HepG2 (cell line): ENCODE measurements at regions not wholly inside any gene's neighbourhood (a gene's known extent, or its start where the extent isn't known, plus 50 kb on each side); places are given as distances from the start of the nearest gene placed in this dataset.

Source experiments
- ATAC-seq: fragments of 200-7000 bp; cut with Tn5 transposase; 3 replicates; pipeline ENCODE4 v1.9.1; 2020; ENCODE audit warnings: mild to moderate bottlenecking, moderate library complexity
- BruUV-seq: library from RNA; stranded (reverse); fragments of 400-500 nt; replicated peaks from 2 replicates; lab custom pipeline; 2021; lab: Mats Ljungman, UMichigan
- CTCF ChIA-PET: fragments of 300-600 bp; formaldehyde crosslinking; extraction: SDS; loops from one replicate; lab custom pipeline; 2021; ENCODE audit warnings: low total read pairs, inconsistent platforms, low intra/inter-chr PET ratio; lab: Yijun Ruan, JAX
- POLR2A ChIA-PET: fragments of 350-600 bp; sonication (Branson Sonifier 250); formaldehyde crosslinking; loops from one replicate; lab custom pipeline; 2020; ENCODE audit warnings: antibody characterized with exemption, inconsistent platforms; lab: Yijun Ruan, JAX
- DNase-seq: peaks from one replicate; pipeline ENCODE4 v3.0.0-alpha.2; 2015; ENCODE audit warnings: low spot score
- FAIRE-seq: peaks from 3 replicates; lab custom pipeline; 2011; peaks lifted over from hg19 to GRCh38; lab: Jason Lieb, UNC
- H2AFZ ChIP-seq: one replicate; pipeline ENCODE4 v1.6.1; 2011; ENCODE audit warnings: low read length, inconsistent platforms
- H3K27ac ChIP-seq: fragments of 300-600 bp; 3 replicates; pipeline ENCODE4 v1.8.0; 2011; ENCODE audit warnings: mixed run types, mild to moderate bottlenecking, mixed read lengths, low read length, inconsistent platforms; ENCODE audit not compliant: insufficient read depth; ENCODE audit errors: extremely low read length
- H3K27me3 ChIP-seq, 2 experiments: fragments of 200-600 bp in 1 of 2; 2 replicates in 1 of 2; 3 replicates in 1 of 2; pipeline versions ENCODE4 v1.6.0 to v1.8.0; 2011; ENCODE audit warnings: low read length in 2 of 2, mild to moderate bottlenecking in 2 of 2, moderate library complexity in 2 of 2, inconsistent platforms in 1 of 2; ENCODE audit not compliant: insufficient read depth in 2 of 2, control insufficient read depth in 1 of 2
- H3K36me3 ChIP-seq, 2 experiments: fragments of 200-600 bp in 1 of 2; replicated peaks in 1 of 2; 2 replicates in 1 of 2; 3 replicates in 1 of 2; pipeline versions ENCODE4 v1.5.1 to v1.8.0; 2011; ENCODE audit warnings: low read length in 2 of 2, inconsistent platforms in 1 of 2; ENCODE audit not compliant: insufficient read depth in 2 of 2, control insufficient read depth in 1 of 2
- H3K4me1 ChIP-seq: 2 replicates; pipeline ENCODE4 v1.5.1; 2012; ENCODE audit warnings: low read length, inconsistent platforms; ENCODE audit not compliant: insufficient read depth
- H3K4me2 ChIP-seq: 2 replicates; pipeline ENCODE4 v1.6.0; 2011; ENCODE audit warnings: low read depth, low read length, inconsistent platforms
- H3K4me3 ChIP-seq, 3 experiments: fragments of 200-600 bp in 1 of 3; sonication (generic), shearing (Covaris generic) in 1 of 3; replicated peaks in 1 of 3; 2 replicates each; pipeline ENCODE4 v1.5.1; 2011 to 2016; ENCODE audit warnings: low read length in 3 of 3, inconsistent platforms in 2 of 3, low read depth in 2 of 3, mild to moderate bottlenecking in 2 of 3, control low read depth in 1 of 3, mixed read lengths in 1 of 3; ENCODE audit not compliant: insufficient read depth in 1 of 3
- H3K79me2 ChIP-seq: one replicate; pipeline ENCODE4 v1.6.1; 2011; ENCODE audit warnings: low read length, inconsistent platforms; ENCODE audit not compliant: insufficient read depth
- H3K9ac ChIP-seq: 2 replicates; pipeline ENCODE4 v1.6.0; 2011; ENCODE audit warnings: mild to moderate bottlenecking, low read depth, low read length, inconsistent platforms; ENCODE audit not compliant: insufficient read depth
- H3K9me3 ChIP-seq: 2 replicates; pipeline ENCODE4 v1.5.1; 2012; ENCODE audit warnings: mild to moderate bottlenecking, low read length
- H4K20me1 ChIP-seq: 2 replicates; pipeline ENCODE4 v1.6.0; 2011; ENCODE audit warnings: inconsistent platforms, mild to moderate bottlenecking, low read length, moderate library complexity; ENCODE audit not compliant: insufficient read depth
- BHLHE40 ChIP-seq: IDR thresholded peaks from 2 replicates; pipeline ENCODE4 v1.6.1; 2011; ENCODE audit warnings: low read length, improper control_type of control experiment
- CHD4 ChIP-seq: fragments of 200-600 bp; sonication (generic); IDR thresholded peaks from 2 replicates; pipeline ENCODE4 v1.7.0; 2017; ENCODE audit warnings: mild to moderate bottlenecking, low read length, borderline replicate concordance
- EEA1 ChIP-seq: sonication (generic); formaldehyde crosslinking; IDR thresholded peaks from 2 replicates; pipeline ENCODE4 v1.5.1; 2020; ENCODE audit warnings: mild to moderate bottlenecking, missing genetic modification reagents, borderline replicate concordance
- ESRRA ChIP-seq: sonication (generic); formaldehyde crosslinking; IDR thresholded peaks from 2 replicates; pipeline ENCODE4 v1.5.1; 2020; ENCODE audit warnings: mild to moderate bottlenecking, low read depth, missing genetic modification reagents
- FLYWCH1 ChIP-seq: sonication (generic); formaldehyde crosslinking; IDR thresholded peaks from 2 replicates; pipeline ENCODE4 v1.8.1; 2023; ENCODE audit warnings: mild to moderate bottlenecking, missing genetic modification reagents
- PHF21A ChIP-seq: sonication (generic); formaldehyde crosslinking; IDR thresholded peaks from 2 replicates; pipeline ENCODE4 v1.5.0; 2020; ENCODE audit warnings: mild to moderate bottlenecking, missing genetic modification reagents
- RBM22 ChIP-seq: fragments of 200-400 bp; formaldehyde crosslinking; optimal IDR thresholded peaks from 2 replicates; pipeline ENCODE3; 2017; ENCODE audit warnings: mild to moderate bottlenecking, low read length, moderate library complexity
- SRY ChIP-seq: sonication (generic); formaldehyde crosslinking; IDR thresholded peaks from 2 replicates; pipeline ENCODE4 v1.8.0; 2022; ENCODE audit warnings: mild to moderate bottlenecking, missing genetic modification reagents
- TBX2 ChIP-seq: sonication (generic); formaldehyde crosslinking; IDR thresholded peaks from 2 replicates; pipeline ENCODE4 v1.5.0; 2020; ENCODE audit warnings: missing genetic modification reagents, mild to moderate bottlenecking, borderline replicate concordance
- ZNF260 ChIP-seq: sonication (generic); formaldehyde crosslinking; IDR thresholded peaks from 2 replicates; pipeline ENCODE4 v1.4.0; 2020; ENCODE audit warnings: missing genetic modification reagents, low read depth, mild to moderate bottlenecking, borderline replicate concordance
- ZNF441 ChIP-seq: sonication (generic); formaldehyde crosslinking; IDR thresholded peaks from 2 replicates; pipeline ENCODE4 v1.7.0; 2021; ENCODE audit warnings: missing genetic modification reagents, borderline replicate concordance
- ZNF644 ChIP-seq: IDR thresholded peaks from 2 replicates; pipeline ENCODE4 v1.6.1; 2016; ENCODE audit warnings: low read depth
- ZNF776 ChIP-seq: sonication (generic); formaldehyde crosslinking; IDR thresholded peaks from 2 replicates; pipeline ENCODE4 v1.4.0; 2020; ENCODE audit warnings: mild to moderate bottlenecking, missing genetic modification reagents
- WGBS: methylation state at CpG from one replicate; pipeline ENCODE4 v1.1.6; 2017; ENCODE audit warnings: low lambda C conversion rate; 5-methylcytosine and 5-hydroxymethylcytosine counted together
- in situ Hi-C: cut with HindIII; loops from 2 replicates; pipeline ENCODE4 v1.10.0; 2017; ENCODE audit warnings: low pct_unique_long_range_greater_than_20kb; ENCODE audit not compliant: extremely low pct_ligation_motif_present
- intact Hi-C: fragments of 100-400 bp; cut with micrococcal nuclease; formaldehyde crosslinking; loops from one replicate; pipeline ENCODE4 v1.10.0; 2022; ENCODE audit not compliant: unreplicated experiment
- TF ChIP-seq, protein P1 (sequence below): sonication (generic); formaldehyde crosslinking; IDR thresholded peaks from 2 replicates; pipeline ENCODE4 v1.9.0; 2021; ENCODE audit warnings: missing genetic modification reagents, mild to moderate bottlenecking, borderline replicate concordance
- TF ChIP-seq, protein P2 (sequence below): sonication (generic); formaldehyde crosslinking; IDR thresholded peaks from 2 replicates; pipeline ENCODE4 v1.8.0; 2022; ENCODE audit warnings: missing genetic modification reagents, mild to moderate bottlenecking, moderate library complexity, borderline replicate concordance
- TF ChIP-seq, protein P3 (sequence below): sonication (generic); formaldehyde crosslinking; IDR thresholded peaks from 2 replicates; pipeline ENCODE4 v1.5.0; 2020; ENCODE audit warnings: mild to moderate bottlenecking, missing genetic modification reagents, borderline replicate concordance

DNA sequence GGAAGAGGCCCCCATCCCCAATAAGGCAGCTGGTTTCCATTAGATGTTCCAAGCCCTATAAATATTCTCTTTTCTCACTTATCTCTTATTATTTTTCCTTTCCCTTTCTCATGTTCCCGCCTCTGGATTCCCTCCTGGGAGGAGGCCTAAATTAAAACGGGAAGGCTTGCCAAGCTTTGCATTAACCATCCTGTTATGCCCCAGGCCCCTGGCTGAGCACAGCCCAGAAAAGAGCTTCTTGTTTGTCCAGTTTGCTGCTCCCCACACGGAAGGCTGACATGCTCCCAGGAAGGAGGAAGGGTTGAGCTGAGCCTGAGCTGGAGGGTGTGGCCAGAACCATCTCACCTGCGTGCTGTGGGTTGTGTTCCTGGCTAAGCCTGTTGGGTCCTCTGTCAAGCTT, 63.1 kb upstream of the BOC start:
- in situ Hi-C loops, result no loop called here

More for the DNA sequence above, 63.1 kb upstream of the BOC start:
- Histone ChIP-seq H3K36me3 (no peaks in the 10 kb centered on the region), H3K27me3 (no peaks in the 10 kb centered on the region; a peak in 1 of 5 replicates), H3K4me2 (no peak overlapping the region), H4K20me1 (no peaks in the 10 kb centered on the region), H3K9ac (no peak overlapping the region), H3K27ac (no peak overlapping the region), H2AFZ (no peak overlapping the region), H3K9me3 (no peaks in the 10 kb centered on the region), H3K4me1 (no peaks in the 10 kb centered on the region), H3K79me2 (no peaks in the 10 kb centered on the region), H3K4me3 (no peak overlapping the region)
- FAIRE-seq (no peak), ATAC-seq (no peak), DNase-seq (no peak)
- intact Hi-C loops, result no loop called here
- CTCF ChIA-PET, result no interaction called here
- POLR2A ChIA-PET, result no interaction called here
- no TSS peak for BruUV-seq
- TF ChIP-seq, protein P1, sequence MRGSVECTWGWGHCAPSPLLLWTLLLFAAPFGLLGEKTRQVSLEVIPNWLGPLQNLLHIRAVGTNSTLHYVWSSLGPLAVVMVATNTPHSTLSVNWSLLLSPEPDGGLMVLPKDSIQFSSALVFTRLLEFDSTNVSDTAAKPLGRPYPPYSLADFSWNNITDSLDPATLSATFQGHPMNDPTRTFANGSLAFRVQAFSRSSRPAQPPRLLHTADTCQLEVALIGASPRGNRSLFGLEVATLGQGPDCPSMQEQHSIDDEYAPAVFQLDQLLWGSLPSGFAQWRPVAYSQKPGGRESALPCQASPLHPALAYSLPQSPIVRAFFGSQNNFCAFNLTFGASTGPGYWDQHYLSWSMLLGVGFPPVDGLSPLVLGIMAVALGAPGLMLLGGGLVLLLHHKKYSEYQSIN (CRISPR knock-in tag), result no peak
- TF ChIP-seq EEA1 (CRISPR knock-in tag), result no peak
- TF ChIP-seq, protein P2, sequence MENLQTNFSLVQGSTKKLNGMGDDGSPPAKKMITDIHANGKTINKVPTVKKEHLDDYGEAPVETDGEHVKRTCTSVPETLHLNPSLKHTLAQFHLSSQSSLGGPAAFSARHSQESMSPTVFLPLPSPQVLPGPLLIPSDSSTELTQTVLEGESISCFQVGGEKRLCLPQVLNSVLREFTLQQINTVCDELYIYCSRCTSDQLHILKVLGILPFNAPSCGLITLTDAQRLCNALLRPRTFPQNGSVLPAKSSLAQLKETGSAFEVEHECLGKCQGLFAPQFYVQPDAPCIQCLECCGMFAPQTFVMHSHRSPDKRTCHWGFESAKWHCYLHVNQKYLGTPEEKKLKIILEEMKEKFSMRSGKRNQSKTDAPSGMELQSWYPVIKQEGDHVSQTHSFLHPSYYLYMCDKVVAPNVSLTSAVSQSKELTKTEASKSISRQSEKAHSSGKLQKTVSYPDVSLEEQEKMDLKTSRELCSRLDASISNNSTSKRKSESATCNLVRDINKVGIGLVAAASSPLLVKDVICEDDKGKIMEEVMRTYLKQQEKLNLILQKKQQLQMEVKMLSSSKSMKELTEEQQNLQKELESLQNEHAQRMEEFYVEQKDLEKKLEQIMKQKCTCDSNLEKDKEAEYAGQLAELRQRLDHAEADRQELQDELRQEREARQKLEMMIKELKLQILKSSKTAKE (CRISPR knock-in tag), result no peak
- TF ChIP-seq, protein P3, sequence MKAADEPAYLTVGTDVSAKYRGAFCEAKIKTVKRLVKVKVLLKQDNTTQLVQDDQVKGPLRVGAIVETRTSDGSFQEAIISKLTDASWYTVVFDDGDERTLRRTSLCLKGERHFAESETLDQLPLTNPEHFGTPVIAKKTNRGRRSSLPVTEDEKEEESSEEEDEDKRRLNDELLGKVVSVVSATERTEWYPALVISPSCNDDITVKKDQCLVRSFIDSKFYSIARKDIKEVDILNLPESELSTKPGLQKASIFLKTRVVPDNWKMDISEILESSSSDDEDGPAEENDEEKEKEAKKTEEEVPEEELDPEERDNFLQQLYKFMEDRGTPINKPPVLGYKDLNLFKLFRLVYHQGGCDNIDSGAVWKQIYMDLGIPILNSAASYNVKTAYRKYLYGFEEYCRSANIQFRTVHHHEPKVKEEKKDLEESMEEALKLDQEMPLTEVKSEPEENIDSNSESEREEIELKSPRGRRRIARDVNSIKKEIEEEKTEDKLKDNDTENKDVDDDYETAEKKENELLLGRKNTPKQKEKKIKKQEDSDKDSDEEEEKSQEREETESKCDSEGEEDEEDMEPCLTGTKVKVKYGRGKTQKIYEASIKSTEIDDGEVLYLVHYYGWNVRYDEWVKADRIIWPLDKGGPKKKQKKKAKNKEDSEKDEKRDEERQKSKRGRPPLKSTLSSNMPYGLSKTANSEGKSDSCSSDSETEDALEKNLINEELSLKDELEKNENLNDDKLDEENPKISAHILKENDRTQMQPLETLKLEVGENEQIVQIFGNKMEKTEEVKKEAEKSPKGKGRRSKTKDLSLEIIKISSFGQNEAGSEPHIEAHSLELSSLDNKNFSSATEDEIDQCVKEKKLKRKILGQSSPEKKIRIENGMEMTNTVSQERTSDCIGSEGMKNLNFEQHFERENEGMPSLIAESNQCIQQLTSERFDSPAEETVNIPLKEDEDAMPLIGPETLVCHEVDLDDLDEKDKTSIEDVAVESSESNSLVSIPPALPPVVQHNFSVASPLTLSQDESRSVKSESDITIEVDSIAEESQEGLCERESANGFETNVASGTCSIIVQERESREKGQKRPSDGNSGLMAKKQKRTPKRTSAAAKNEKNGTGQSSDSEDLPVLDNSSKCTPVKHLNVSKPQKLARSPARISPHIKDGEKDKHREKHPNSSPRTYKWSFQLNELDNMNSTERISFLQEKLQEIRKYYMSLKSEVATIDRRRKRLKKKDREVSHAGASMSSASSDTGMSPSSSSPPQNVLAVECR (CRISPR knock-in tag), result no peak
- TF ChIP-seq RBM22, result no peak
- no peak for TF ChIP-seq PHF21A
- no peak for TF ChIP-seq CHD4
- TF ChIP-seq SRY (CRISPR knock-in tag), result no peak
- TF ChIP-seq ZNF260 (CRISPR knock-in tag), result no peak
- TF ChIP-seq ZNF644 (CRISPR knock-in tag), result no peak
- no peak for TF ChIP-seq FLYWCH1 (CRISPR knock-in tag)
- no peak for TF ChIP-seq ESRRA
- no peak for TF ChIP-seq ZNF776 (CRISPR knock-in tag)
- TF ChIP-seq TBX2 (CRISPR knock-in tag), result no peak
- no peak for TF ChIP-seq BHLHE40
- no peak for TF ChIP-seq ZNF441 (CRISPR knock-in tag)
- 8% methylated on average over 4 of the region's 4 CpGs for WGBS
